GM18502 (cell line): ENCODE measurements at regions not wholly inside any gene's neighbourhood (a gene's known extent, or its start where the extent isn't known, plus 50 kb on each side); places are given as distances from the start of the nearest gene placed in this dataset.
"Not testable (repeated sequence)": the region's sequence is repeated elsewhere in the genome, so short reads cannot be mapped to it uniquely, and the experiment has no call there.

Experiments
- ATAC-seq: cut with Tn5 transposase; IDR thresholded peaks from one replicate; pipeline ENCODE4 v1.9.1; 2021; ENCODE audit warnings: mild to moderate bottlenecking; ENCODE audit not compliant: unreplicated experiment, poor library complexity

- ATAC-seq: no peak
Measured at GRCh38 chr1:118479351-118479750, 294.3 kb upstream of the SPAG17 start.

- ATAC-seq: no peak
Measured at GRCh38 chr1:118473825-118474224, 288.8 kb upstream of the SPAG17 start.

GRCh38 chr1:118464460-118464859, 279.4 kb upstream of the SPAG17 start:
- not testable (repeated sequence) for ATAC-seq

GRCh38 chr1:118461154-118461553, 276.1 kb upstream of the SPAG17 start:
- ATAC-seq: no peak

- ATAC-seq: no peak
Measured at GRCh38 chr1:118459871-118460270, 274.8 kb upstream of the SPAG17 start.

GRCh38 chr1:118453856-118454255, 268.8 kb upstream of the SPAG17 start:
- not testable (repeated sequence) for ATAC-seq

GRCh38 chr1:118445156-118445555, 260.1 kb upstream of the SPAG17 start:
- no peak for ATAC-seq

- no peak for ATAC-seq
Measured at GRCh38 chr1:118442214-118442613, 257.2 kb upstream of the SPAG17 start.

- no peak for ATAC-seq
Measured at GRCh38 chr1:118437664-118438063, 252.6 kb upstream of the SPAG17 start.

GRCh38 chr1:118429856-118430255, 244.8 kb upstream of the SPAG17 start:
- ATAC-seq: no peak

- no peak for ATAC-seq
Measured at GRCh38 chr1:118421868-118422350, 236.9 kb upstream of the SPAG17 start.

GRCh38 chr1:118404024-118404423, 219.0 kb upstream of the SPAG17 start:
- ATAC-seq: no peak

- no peak for ATAC-seq
Measured at GRCh38 chr1:118397496-118397859, 212.4 kb upstream of the SPAG17 start.

GRCh38 chr1:118396829-118397495, 211.9 kb upstream of the SPAG17 start:
- no peak for ATAC-seq

- no peak for ATAC-seq
Measured at GRCh38 chr1:118396279-118396678, 211.3 kb upstream of the SPAG17 start.

GRCh38 chr1:118395430-118395991, 210.5 kb upstream of the SPAG17 start:
- no peak for ATAC-seq

GRCh38 chr1:118390955-118391354, 205.9 kb upstream of the SPAG17 start:
- ATAC-seq: no peak

- no peak for ATAC-seq
Measured at GRCh38 chr1:118388301-118388959, 203.4 kb upstream of the SPAG17 start.

GRCh38 chr1:118381197-118381869, 196.3 kb upstream of the SPAG17 start:
- no peak for ATAC-seq

GRCh38 chr1:118377183-118377582, 192.2 kb upstream of the SPAG17 start:
- ATAC-seq: not testable (repeated sequence)

GRCh38 chr1:118371612-118372011, 186.6 kb upstream of the SPAG17 start:
- ATAC-seq: no peak
